Mesenchymal stem cell (in vitro differentiated cells and primary cell): ENCODE measurements at regions not wholly inside any gene's neighbourhood (a gene's known extent, or its start where the extent isn't known, plus 50 kb on each side); places are given as distances from the start of the nearest gene placed in this dataset.

Experiments
- DNase-seq: peaks from one replicate; pipeline ENCODE4 v3.0.0-alpha.2; 2013
- H2AFZ ChIP-seq: one replicate; pipeline ENCODE4 v1.6.1; 2013; ENCODE audit warnings: low read depth, mild to moderate bottlenecking, control low read depth, inconsistent platforms, low read length, moderate library complexity
- H2AK5ac ChIP-seq: 2 replicates; pipeline ENCODE4 v1.6.1; 2013; ENCODE audit warnings: low read length, moderate library complexity, mild to moderate bottlenecking, inconsistent platforms; ENCODE audit not compliant: severe bottlenecking
- H2BK120ac ChIP-seq: one replicate; pipeline ENCODE4 v1.6.1; 2013; ENCODE audit warnings: low read depth, mild to moderate bottlenecking, inconsistent platforms, low read length, moderate library complexity
- H2BK12ac ChIP-seq, 2 experiments: one replicate each; pipeline ENCODE4 v1.6.1; 2013; ENCODE audit warnings: inconsistent platforms in 2 of 2, low read length in 2 of 2, mild to moderate bottlenecking in 2 of 2, moderate library complexity in 2 of 2, control low read depth in 1 of 2
- H2BK15ac ChIP-seq: one replicate; pipeline ENCODE4 v1.6.1; 2013; ENCODE audit warnings: mild to moderate bottlenecking, low read depth, inconsistent platforms; ENCODE audit not compliant: poor library complexity, severe bottlenecking
- H2BK5ac ChIP-seq: 2 replicates; pipeline ENCODE4 v1.6.1; 2013; ENCODE audit warnings: low read depth, mild to moderate bottlenecking, low read length, control low read depth, inconsistent platforms; ENCODE audit not compliant: poor library complexity, severe bottlenecking
- H3K14ac ChIP-seq, 2 experiments: one replicate each; pipeline ENCODE4 v1.6.1; 2013; ENCODE audit warnings: inconsistent platforms in 2 of 2, low read length in 2 of 2, control low read depth in 1 of 2, mild to moderate bottlenecking in 1 of 2, moderate library complexity in 1 of 2
- H3K18ac ChIP-seq, 2 experiments: one replicate each; pipeline ENCODE4 v1.6.1; 2013; ENCODE audit warnings: inconsistent platforms in 2 of 2, low read length in 2 of 2, control low read depth in 1 of 2, low read depth in 1 of 2, mild to moderate bottlenecking in 1 of 2
- H3K23ac ChIP-seq, 2 experiments: one replicate each; pipeline ENCODE4 v1.6.1; 2013; ENCODE audit warnings: inconsistent platforms in 2 of 2, low read length in 2 of 2, mild to moderate bottlenecking in 2 of 2, moderate library complexity in 2 of 2, control low read depth in 1 of 2
- H3K27ac ChIP-seq: 2 replicates; pipeline ENCODE4 v1.5.1; 2013; ENCODE audit warnings: mild to moderate bottlenecking, moderate library complexity, low read length, control low read depth, inconsistent platforms; ENCODE audit not compliant: poor library complexity, severe bottlenecking
- H3K27me3 ChIP-seq, 2 experiments: 2 replicates each; pipeline versions ENCODE4 v1.6.1 to v1.7.0; 2013; ENCODE audit warnings: low read length in 2 of 2, mild to moderate bottlenecking in 2 of 2, moderate library complexity in 2 of 2, control low read depth in 1 of 2, inconsistent platforms in 1 of 2; ENCODE audit not compliant: control insufficient read depth in 1 of 2, insufficient read depth in 1 of 2
- H3K36me3 ChIP-seq, 2 experiments: 2 replicates each; pipeline versions ENCODE4 v1.6.1 to v1.7.0; 2013; ENCODE audit warnings: low read length in 2 of 2, control low read depth in 1 of 2, inconsistent platforms in 1 of 2, low read depth in 1 of 2, mild to moderate bottlenecking in 1 of 2; ENCODE audit not compliant: insufficient read depth in 2 of 2, control insufficient read depth in 1 of 2
- H3K4ac ChIP-seq, 2 experiments: one replicate each; pipeline ENCODE4 v1.6.1; 2013; ENCODE audit warnings: inconsistent platforms in 2 of 2, low read length in 2 of 2, mild to moderate bottlenecking in 2 of 2, moderate library complexity in 2 of 2, control low read depth in 1 of 2, low read depth in 1 of 2
- H3K4me1 ChIP-seq: 2 replicates; pipeline ENCODE4 v1.6.1; 2013; ENCODE audit warnings: low read depth, low read length, control low read depth; ENCODE audit not compliant: control insufficient read depth, insufficient read depth
- H3K4me2 ChIP-seq: 2 replicates; pipeline ENCODE4 v1.6.1; 2013; ENCODE audit warnings: low read length, mild to moderate bottlenecking, inconsistent platforms; ENCODE audit not compliant: poor library complexity, severe bottlenecking
- H3K4me3 ChIP-seq, 2 experiments: 2 replicates each; pipeline versions ENCODE4 v1.5.1 to v1.7.0; 2013; ENCODE audit warnings: low read length in 2 of 2, mild to moderate bottlenecking in 2 of 2, control low read depth in 1 of 2, low read depth in 1 of 2; ENCODE audit not compliant: insufficient read depth in 1 of 2
- H3K79me1 ChIP-seq: replicated peaks from 2 replicates; pipeline ENCODE4 v1.6.1; 2013; ENCODE audit warnings: mild to moderate bottlenecking, control low read depth, low read length, inconsistent platforms; ENCODE audit not compliant: poor library complexity, severe bottlenecking
- H3K9ac ChIP-seq: 2 replicates; pipeline ENCODE4 v1.7.0; 2013; ENCODE audit warnings: mild to moderate bottlenecking, low read length, moderate library complexity
- H3K9me3 ChIP-seq: 2 replicates; pipeline ENCODE4 v1.7.0; 2013; ENCODE audit warnings: mild to moderate bottlenecking, low read length; ENCODE audit not compliant: control insufficient read depth
- H4K8ac ChIP-seq: one replicate; pipeline ENCODE4 v1.6.1; 2013; ENCODE audit warnings: inconsistent platforms, mild to moderate bottlenecking, low read length, moderate library complexity
- H4K91ac ChIP-seq: one replicate; pipeline ENCODE4 v1.6.1; 2013; ENCODE audit warnings: mild to moderate bottlenecking, low read length, inconsistent platforms
- WGBS: methylation state at CpG from one replicate; pipeline ENCODE4 v1.1.7; 2013; ENCODE audit warnings: mixed read lengths; 5-methylcytosine and 5-hydroxymethylcytosine counted together

GRCh38 chr2:106572541-106573450, 85.6 kb downstream of the CD8B2 start:
- Histone ChIP-seq H2BK5ac (no peak overlapping the region), H4K8ac (no peak overlapping the region), H3K4me2 (no peak overlapping the region), H2BK120ac (no peak overlapping the region), H3K4me3 (no peak overlapping the region), H3K9me3 (no peaks in the 10 kb centered on the region), H2AK5ac (no peak overlapping the region), H3K4ac (no peak overlapping the region), H3K9ac (no peak overlapping the region), H2BK15ac (no peak overlapping the region), H3K36me3 (no peaks in the 10 kb centered on the region), H2BK12ac (no peak overlapping the region), H2AFZ (no peak overlapping the region), H3K23ac (no peak overlapping the region), H3K14ac (no peak overlapping the region), H3K18ac (no peak overlapping the region), H3K27me3 (peaks cover 14 to 20% of the 10 kb centered on the region in 2 experiments), H3K27ac (no peak overlapping the region), H4K91ac (no peak overlapping the region), H3K4me1 (peaks cover 3% of the 10 kb centered on the region), H3K79me1 (no peaks in the 10 kb centered on the region)
- DNase-seq, result no peak
- 67% methylated on average over 6 of the region's 8 CpGs for WGBS

- Histone ChIP-seq H3K4me1 (peaks cover 3% of the 10 kb centered on the region), H3K4me2 (no peak overlapping the region)
Measured at GRCh38 chr2:106573773-106574172, 86.6 kb downstream of the CD8B2 start.

GRCh38 chr2:106575955-106576354, 88.8 kb downstream of the CD8B2 start:
- no peak overlapping the region for H2AFZ ChIP-seq
- H2AK5ac ChIP-seq, result no peak overlapping the region
- no peak overlapping the region for H2BK12ac ChIP-seq
- H2BK120ac ChIP-seq, result no peak overlapping the region
- peaks cover 3% of the 10 kb centered on the region for H3K4me1 ChIP-seq
- WGBS, result 44% methylated on average over 3 of the region's 6 CpGs
- H3K27ac ChIP-seq, result peak overlapping the region; percentile 33
- H3K9me3 ChIP-seq, result no peaks in the 10 kb centered on the region
- no peak overlapping the region for H4K8ac ChIP-seq
- no peak overlapping the region for H3K4me3 ChIP-seq
- H3K4me2 ChIP-seq, result no peak overlapping the region
- no peak overlapping the region for H2BK5ac ChIP-seq
- H3K18ac ChIP-seq, result no peak overlapping the region
- H2BK15ac ChIP-seq, result no peak overlapping the region
- H4K91ac ChIP-seq, result no peak overlapping the region
- peak; percentile 18 for DNase-seq
- H3K4ac ChIP-seq, result no peak overlapping the region
- peak overlapping the region; percentile 36 for H3K9ac ChIP-seq
- peaks cover 30 to 39% of the 10 kb centered on the region in 2 experiments for H3K27me3 ChIP-seq
- H3K23ac ChIP-seq, result no peak overlapping the region
- H3K36me3 ChIP-seq, result no peaks in the 10 kb centered on the region
- no peak overlapping the region for H3K14ac ChIP-seq
- H3K79me1 ChIP-seq, result no peaks in the 10 kb centered on the region

More at GRCh38 chr2:106573773-106574172, 86.6 kb downstream of the CD8B2 start:
- Histone ChIP-seq H3K18ac (no peak overlapping the region), H2AK5ac (no peak overlapping the region), H2BK15ac (no peak overlapping the region), H3K9me3 (no peaks in the 10 kb centered on the region), H3K14ac (no peak overlapping the region), H3K23ac (no peak overlapping the region), H3K79me1 (no peaks in the 10 kb centered on the region), H2AFZ (no peak overlapping the region), H3K27ac (no peak overlapping the region), H2BK120ac (no peak overlapping the region), H4K8ac (no peak overlapping the region), H3K9ac (no peak overlapping the region), H3K27me3 (peaks cover 19 to 26% of the 10 kb centered on the region in 2 experiments), H2BK5ac (no peak overlapping the region), H3K36me3 (no peaks in the 10 kb centered on the region), H2BK12ac (no peak overlapping the region), H4K91ac (no peak overlapping the region), H3K4me3 (no peak overlapping the region), H3K4ac (no peak overlapping the region)
- DNase-seq, result no peak

GRCh38 chr2:106577255-106577651, 90.1 kb downstream of the CD8B2 start:
- H3K4me1 ChIP-seq, result peaks cover 3% of the 10 kb centered on the region
- H2AK5ac ChIP-seq, result no peak overlapping the region
- DNase-seq, result no peak
- H3K4me2 ChIP-seq, result no peak overlapping the region
- H3K36me3 ChIP-seq, result no peaks in the 10 kb centered on the region
- no peak overlapping the region for H2AFZ ChIP-seq
- no peak overlapping the region for H3K18ac ChIP-seq
- no peak overlapping the region for H3K4ac ChIP-seq
- no peak overlapping the region for H3K27ac ChIP-seq
- H3K9me3 ChIP-seq, result no peaks in the 10 kb centered on the region
- 78% methylated on average over 5 of the region's 5 CpGs for WGBS
- H2BK12ac ChIP-seq, result no peak overlapping the region
- H3K9ac ChIP-seq, result no peak overlapping the region
- no peak overlapping the region for H2BK120ac ChIP-seq
- H3K14ac ChIP-seq, result no peak overlapping the region
- H3K27me3 ChIP-seq, result peaks cover 35 to 48% of the 10 kb centered on the region in 2 experiments
- no peak overlapping the region for H2BK5ac ChIP-seq
- H3K4me3 ChIP-seq, result no peak overlapping the region
- no peak overlapping the region for H2BK15ac ChIP-seq
- no peak overlapping the region for H3K23ac ChIP-seq
- no peaks in the 10 kb centered on the region for H3K79me1 ChIP-seq
- no peak overlapping the region for H4K91ac ChIP-seq
- no peak overlapping the region for H4K8ac ChIP-seq
